GM10266 (cell line): ENCODE measurements at regions not wholly inside any gene's neighbourhood (a gene's known extent, or its start where the extent isn't known, plus 50 kb on each side); places are given as distances from the start of the nearest gene placed in this dataset.

ENCODE experiments used
- DNase-seq: peaks from one replicate; pipeline ENCODE4 v3.0.0; 2012; ENCODE audit errors: extremely low spot score
- TF ChIP-seq, protein P1 (sequence below): IDR thresholded peaks from 2 replicates; pipeline ENCODE4 v1.5.1; 2012; ENCODE audit warnings: mild to moderate bottlenecking, low read depth; ENCODE audit not compliant: control insufficient read depth, insufficient read depth; ENCODE audit errors: missing control alignments

DNA sequence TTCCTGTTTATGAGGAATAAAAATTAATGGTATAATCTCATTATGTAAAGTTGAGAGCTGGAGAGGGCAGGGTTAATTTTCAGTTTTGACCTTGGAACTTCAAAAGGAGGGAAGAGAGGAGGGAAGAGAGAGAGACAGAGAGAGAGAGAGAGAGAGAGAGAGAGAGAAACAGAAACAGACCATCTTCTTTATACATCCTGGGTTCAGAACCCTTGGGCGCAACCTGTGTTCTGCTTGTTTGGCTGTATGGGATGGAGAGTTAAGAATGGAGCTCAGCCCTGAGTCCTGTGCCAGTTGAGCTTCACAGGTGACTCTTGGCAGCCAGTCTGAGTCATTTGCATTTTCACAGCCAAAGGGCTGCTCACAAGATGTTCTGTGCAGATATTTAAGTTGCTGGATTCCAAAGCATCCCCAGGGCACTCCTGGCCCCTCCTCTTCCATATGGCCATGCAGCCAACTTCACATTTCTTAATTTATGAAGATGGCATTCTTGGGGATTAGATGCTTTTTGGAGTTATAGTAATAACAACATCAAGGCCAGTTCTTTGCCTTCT lies 143.5 kb downstream of the CARTPT start:
- DNase-seq: no peak
- TF ChIP-seq, protein P1, sequence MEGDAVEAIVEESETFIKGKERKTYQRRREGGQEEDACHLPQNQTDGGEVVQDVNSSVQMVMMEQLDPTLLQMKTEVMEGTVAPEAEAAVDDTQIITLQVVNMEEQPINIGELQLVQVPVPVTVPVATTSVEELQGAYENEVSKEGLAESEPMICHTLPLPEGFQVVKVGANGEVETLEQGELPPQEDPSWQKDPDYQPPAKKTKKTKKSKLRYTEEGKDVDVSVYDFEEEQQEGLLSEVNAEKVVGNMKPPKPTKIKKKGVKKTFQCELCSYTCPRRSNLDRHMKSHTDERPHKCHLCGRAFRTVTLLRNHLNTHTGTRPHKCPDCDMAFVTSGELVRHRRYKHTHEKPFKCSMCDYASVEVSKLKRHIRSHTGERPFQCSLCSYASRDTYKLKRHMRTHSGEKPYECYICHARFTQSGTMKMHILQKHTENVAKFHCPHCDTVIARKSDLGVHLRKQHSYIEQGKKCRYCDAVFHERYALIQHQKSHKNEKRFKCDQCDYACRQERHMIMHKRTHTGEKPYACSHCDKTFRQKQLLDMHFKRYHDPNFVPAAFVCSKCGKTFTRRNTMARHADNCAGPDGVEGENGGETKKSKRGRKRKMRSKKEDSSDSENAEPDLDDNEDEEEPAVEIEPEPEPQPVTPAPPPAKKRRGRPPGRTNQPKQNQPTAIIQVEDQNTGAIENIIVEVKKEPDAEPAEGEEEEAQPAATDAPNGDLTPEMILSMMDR: no peak

GRCh38 chr5:71864730-71865601 lies 145.9 kb downstream of the CARTPT start:
- TF ChIP-seq, protein P1: no peak
- DNase-seq: no peak

DNA sequence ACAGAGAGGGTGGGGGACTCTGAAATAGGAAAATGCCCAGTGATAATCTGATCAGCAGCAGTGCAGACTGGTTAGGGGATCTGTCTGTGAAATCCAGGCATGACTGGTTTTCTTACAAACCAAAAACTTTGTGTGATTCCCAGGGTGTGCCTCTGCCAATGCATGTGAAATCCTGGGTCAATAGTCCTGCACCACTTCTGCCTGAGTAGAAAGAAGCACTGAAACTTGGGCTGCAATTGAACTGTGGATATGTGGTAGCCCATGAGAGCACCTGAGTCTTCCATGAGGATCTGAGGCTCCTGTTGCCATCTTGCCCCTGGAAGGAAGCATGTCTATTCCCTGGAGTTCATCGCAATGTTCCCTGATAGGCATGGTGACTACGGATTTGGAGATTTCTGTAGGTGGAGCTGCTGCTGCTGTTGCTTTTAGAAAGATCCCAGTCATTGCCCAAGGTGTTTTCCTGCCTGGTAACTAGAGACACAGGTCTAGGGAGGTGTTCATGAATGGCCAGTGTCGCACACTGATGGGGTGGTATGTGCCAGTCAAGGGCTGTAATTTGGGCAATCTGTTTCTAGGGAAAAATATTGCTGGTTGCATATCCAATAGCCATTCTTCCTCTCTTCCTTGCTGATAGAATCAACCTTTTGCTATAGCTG lies 146.7 kb downstream of the CARTPT start:
- no peak for DNase-seq
- TF ChIP-seq, protein P1: no peak

DNA sequence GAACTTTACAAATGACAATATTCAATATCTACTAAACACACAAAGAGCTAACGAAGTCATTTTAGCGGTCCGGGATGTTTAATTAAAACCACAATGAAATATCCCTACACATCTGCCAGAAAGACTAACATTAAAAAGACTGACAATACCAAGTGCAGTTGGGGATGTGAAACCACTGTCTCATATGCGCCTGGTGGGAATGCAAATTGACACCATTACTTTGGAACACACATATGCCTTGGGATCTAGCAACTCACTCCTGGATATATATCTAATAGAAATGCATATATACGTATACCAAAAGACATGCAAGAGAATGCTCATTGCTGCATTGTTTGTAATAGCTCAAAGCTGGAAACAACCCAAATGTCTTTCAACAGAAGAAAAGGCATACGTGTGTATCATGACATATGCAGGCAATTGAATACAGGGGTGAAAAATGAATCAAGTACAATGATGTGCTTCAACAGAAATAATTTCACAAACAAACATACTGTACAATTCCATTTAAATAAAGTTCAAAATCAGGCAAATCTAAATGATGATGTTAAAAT lies 153.3 kb downstream of the CARTPT start:
- DNase-seq: no peak
- TF ChIP-seq, protein P1: no peak

DNA sequence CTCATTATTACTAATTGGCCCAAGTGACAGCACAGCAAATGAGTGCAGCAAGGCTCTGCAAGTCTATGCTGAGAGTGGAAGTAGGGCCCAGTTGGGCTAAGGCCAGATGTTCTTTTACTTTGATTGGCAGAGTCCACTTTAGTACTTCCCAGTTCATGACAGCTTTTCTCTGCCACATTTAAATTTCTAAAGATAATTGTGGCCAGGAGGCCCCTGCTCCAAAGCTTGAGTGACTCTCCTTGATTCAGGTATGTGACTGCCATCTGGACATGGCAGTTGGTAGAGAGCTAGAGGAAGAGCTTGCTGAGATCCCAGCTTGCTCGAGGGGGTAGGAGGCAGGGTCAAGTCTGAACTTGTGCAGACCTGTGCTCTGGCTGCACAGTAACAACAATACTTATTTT lies 154.1 kb downstream of the CARTPT start:
- no peak for DNase-seq
- TF ChIP-seq, protein P1: no peak

GRCh38 chr5:71874521-71874920 lies 155.4 kb downstream of the CARTPT start:
- DNase-seq: no peak
- TF ChIP-seq, protein P1: no peak

- no peak for DNase-seq
- TF ChIP-seq, protein P1: no peak
Measured at GRCh38 chr5:71877511-71877910, 158.4 kb downstream of the CARTPT start.
